Renal pelvis (tissue), 1 donor: ENCODE measurements at regions not wholly inside any gene's neighbourhood (a gene's known extent, or its start where the extent isn't known, plus 50 kb on each side); places are given as distances from the start of the nearest gene placed in this dataset.
"Not testable (repeated sequence)": the region's sequence is repeated elsewhere in the genome, so short reads cannot be mapped to it uniquely, and the experiment has no call there.

Source experiments
- DNase-seq: peaks from one replicate; pipeline ENCODE4 v3.0.0-alpha.2; 2013

DNA sequence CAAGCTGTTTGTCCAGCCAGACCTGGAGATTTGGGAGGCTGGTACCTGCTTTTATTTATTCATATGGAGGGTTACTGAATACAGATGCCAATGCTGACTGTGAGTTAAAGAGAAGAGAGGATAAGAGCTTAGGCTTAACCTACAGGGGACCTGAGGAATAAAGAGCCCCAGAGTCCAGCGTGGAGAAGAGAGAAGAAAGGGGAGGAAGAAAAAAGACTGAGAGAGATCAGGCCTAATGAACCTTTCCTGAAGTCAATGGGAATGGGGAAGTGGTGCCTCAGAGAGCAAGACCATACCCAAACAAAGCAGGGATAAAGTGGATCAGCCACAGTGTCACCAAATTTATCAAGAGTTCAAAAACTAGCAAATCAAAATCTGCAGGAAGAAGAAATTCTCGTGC lies 348.6 kb upstream of the KCNH7 start:
- DNase-seq, result no peak

GRCh38 chr2:163185160-163185559 lies 346.6 kb upstream of the KCNH7 start:
- no peak for DNase-seq

DNA sequence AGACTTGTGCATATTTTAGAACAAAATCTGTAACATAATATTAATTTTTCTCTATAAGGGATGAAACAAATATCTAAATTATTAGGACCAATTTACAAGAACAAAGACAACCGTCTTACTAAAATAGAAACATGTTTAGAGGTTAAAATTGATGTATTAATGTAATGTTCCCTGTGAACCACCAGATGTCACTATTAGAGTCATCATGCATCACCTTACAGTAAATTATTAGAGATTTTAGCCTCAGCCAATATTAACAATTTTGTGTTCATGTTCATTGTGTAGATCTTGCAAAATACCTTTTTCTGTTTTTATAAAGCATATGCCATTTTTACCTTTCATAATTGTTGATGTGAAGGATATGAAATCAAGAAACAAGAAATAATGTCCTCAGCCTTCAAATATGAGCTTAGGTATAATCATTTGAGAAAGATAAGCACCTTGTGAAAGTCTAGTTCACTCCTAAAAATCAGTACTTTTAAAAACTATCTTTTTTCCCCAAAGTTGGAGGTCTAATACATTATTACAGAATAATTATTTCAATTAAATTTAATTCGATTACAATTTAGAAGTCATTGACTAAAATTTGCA lies 344.3 kb upstream of the KCNH7 start:
- no peak for DNase-seq

- no peak for DNase-seq
These were observed 339.0 kb upstream of the KCNH7 start for GRCh38 chr2:163177592-163177991.

- no peak for DNase-seq
These were observed 336.7 kb upstream of the KCNH7 start for GRCh38 chr2:163175294-163175693.

GRCh38 chr2:163173591-163173990 lies 335.0 kb upstream of the KCNH7 start:
- no peak for DNase-seq

DNA sequence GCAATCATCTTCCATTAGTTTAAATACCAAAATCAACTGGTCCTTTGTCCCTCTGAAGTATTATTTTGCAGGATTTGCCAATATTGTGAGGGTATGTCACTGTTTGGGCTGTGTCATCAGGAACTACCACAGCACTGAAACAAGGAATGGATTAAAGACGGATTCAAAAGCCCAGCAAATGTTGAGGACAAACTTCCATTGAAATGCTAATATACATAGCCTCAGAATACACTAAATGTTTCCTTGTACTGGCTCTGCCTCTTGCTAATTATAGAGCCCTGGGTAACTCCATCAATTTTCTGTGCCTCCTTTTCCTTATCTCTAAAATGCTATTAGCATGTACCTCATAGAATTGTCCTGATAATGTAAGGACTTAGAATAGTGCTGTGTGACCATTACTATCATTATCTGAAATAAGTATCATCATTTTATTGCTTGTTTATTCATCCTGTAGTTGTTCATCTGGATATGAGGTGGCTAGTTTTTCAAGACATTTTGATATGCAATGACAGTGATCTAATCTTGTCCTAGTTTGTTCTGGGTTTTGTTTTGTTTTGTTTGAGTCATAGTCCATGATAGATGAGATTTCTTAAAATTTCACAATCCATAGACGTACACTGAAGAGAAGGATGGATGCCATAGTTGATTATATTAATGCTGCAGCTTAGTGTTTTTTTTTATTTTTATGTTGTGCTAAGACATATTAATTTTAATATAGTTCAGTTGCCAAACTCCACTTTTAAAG lies 333.4 kb upstream of the KCNH7 start:
- no peak for DNase-seq

- DNase-seq, result no peak
These were observed 319.4 kb upstream of the KCNH7 start for GRCh38 chr2:163157891-163158496.

DNA sequence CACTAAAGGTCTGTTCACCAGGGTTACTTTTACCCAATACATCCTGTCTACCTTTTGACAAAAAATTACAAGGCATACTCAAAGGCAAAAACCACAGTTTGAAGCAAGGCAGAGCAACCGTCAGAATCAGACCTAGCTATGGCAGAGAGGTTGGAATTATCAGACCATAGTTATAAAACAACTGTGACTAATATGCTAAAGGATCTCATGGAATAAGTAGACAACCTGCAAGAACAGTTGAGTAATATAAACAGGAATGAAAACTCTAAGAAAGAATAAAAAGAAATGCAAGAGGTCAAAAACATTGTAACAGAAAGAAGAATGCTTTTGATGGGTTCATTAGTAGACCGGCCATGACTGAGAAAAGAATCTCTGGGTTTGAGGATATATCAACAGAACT lies 318.8 kb upstream of the KCNH7 start:
- no peak for DNase-seq

DNA sequence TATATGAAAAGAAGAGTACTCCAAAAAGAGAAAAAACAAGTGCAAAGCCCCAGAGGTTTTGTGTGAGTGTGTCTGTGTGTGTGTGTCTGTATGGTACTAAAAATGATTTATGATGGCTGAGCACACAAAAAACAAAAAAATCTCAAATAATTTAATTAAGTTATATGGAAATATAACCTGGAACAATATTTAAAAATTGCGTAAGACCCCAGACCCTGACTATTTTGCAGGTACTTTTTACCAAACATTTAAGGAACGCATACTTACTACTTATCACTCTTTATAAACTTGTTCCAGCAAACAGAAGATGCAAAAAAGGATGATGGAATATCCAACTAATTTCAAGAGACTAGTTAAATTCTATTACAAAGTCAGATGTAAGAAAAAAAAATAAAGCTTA lies 317.4 kb upstream of the KCNH7 start:
- DNase-seq, result no peak

DNA sequence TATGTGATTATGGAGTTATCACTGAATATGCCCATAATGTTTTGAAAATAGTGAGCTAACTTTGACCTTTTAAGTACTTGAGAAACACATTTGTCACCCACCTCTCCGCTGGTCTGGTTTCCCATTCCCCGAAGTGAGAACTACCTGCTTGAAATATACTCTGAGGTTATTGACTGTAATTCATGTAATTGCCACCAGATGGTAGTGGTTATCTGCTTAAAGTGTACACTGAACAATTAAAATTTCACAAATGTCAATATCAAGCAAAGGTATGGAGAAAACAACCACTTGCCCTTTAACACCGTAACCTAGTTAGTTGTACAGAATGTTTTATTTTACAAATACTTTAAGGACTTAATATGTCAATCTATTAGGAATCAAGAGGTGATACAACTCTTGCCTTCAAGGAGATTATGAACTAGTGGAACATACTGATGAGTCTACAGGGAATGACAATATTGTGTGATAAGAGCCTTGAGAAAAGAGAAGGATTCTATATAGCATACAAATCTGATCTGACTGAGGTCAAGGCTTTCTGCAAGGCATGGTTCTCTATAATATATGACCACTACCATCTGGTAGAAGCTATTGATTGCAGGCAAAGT lies 316.8 kb upstream of the KCNH7 start:
- DNase-seq, result no peak

GRCh38 chr2:163142618-163143017 lies 304.1 kb upstream of the KCNH7 start:
- no peak for DNase-seq

DNA sequence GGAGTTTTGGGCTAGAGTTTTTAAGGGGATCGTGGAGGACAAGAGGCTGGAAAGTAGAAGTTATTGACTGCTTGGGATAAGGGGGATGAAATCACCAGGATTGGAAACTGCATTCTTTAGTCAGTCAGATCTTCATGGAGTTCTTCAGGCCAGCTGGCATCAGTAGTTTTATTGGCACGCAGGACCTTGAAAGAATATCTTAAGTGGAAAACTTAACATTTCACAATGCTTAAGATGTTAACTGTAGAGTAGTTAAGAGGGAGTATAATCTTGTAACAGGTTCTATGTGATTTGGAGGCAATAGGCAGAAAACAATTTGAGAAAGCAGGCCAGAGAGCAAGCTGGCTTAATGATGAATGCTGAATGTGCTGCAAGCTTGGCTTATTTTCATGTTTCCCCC lies 300.4 kb upstream of the KCNH7 start:
- DNase-seq, result no peak

DNA sequence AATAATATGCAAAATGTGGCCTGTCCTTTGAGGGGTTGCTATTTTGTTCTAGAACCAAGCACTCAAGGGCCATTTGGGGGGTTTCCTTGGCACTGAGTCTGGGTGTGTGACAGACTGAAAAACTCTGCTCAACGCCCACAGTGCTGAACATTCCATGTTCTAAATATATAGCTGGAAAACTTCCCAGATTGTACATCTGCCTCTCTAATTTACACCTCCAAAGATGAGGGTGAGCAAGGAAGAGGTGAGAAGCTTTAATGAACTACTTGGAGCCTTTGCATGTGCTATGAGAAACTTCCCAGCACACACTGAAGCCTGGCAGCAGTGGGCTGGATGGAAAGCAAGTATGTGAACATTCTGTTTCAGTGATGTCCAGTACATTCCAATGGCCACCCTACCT lies 296.7 kb upstream of the KCNH7 start:
- no peak for DNase-seq

- DNase-seq, result no peak
These were observed 295.0 kb upstream of the KCNH7 start for GRCh38 chr2:163133602-163134001.

GRCh38 chr2:163132850-163133249 lies 294.3 kb upstream of the KCNH7 start:
- no peak for DNase-seq

GRCh38 chr2:163132207-163132606 lies 293.6 kb upstream of the KCNH7 start:
- DNase-seq, result not testable (repeated sequence)

DNA sequence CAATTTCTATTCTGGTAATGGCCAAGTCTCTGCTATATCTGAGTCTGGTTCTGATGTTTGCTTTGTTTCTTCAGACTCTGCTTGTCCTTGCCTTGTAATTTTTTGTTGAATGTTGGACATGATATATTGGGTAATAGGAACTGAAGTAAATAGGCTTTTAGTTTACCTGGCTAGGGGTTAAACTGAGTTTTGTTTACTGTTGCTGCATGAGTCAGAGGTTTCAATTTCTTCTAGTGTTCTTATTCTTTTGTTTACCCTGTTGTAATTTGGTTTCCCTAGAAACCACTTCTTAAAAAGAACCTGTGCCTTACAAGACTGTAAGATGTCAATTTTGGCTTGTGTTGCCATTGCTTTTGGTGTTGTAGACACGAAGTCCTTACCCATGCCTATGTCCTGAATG lies 285.0 kb upstream of the KCNH7 start:
- DNase-seq, result no peak

GRCh38 chr2:163122257-163122656 lies 283.7 kb upstream of the KCNH7 start:
- DNase-seq, result no peak

DNA sequence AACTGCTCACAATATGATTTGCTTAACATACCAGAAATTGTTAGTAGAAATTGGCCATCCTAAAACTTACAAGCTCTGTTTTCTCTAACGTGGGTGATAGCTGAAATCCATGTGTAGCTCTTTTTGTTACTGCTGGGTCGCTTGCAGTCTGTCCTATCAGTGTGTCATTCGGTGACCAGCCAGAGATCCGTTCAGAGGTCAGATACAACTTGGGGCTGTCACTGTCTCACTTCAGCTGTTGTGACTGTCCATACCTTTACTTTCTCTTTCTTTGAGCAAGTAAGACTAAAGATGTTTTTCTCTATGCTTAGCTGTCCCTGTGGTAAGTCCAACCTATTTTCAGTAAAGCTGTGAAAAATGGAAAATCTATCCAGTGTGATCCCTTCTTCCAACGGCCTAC lies 282.9 kb upstream of the KCNH7 start:
- no peak for DNase-seq

GRCh38 chr2:163119966-163120365 lies 281.4 kb upstream of the KCNH7 start:
- DNase-seq, result no peak

GRCh38 chr2:163086940-163087339 lies 248.4 kb upstream of the KCNH7 start:
- DNase-seq, result no peak

- not testable (repeated sequence) for DNase-seq
These were observed 246.9 kb upstream of the KCNH7 start for GRCh38 chr2:163085366-163086024.
